Tibial nerve (tissue), 4 donors: ENCODE measurements at regions not wholly inside any gene's neighbourhood (a gene's known extent, or its start where the extent isn't known, plus 50 kb on each side); places are given as distances from the start of the nearest gene placed in this dataset.
"Not testable (repeated sequence)": the region's sequence is repeated elsewhere in the genome, so short reads cannot be mapped to it uniquely, and the experiment has no call there.

Experiments used
- CTCF ChIP-seq, 5 experiments: fragments of 200-600 bp in 3 of 5; fragments of 450-650 bp in 2 of 5; sonication (generic) in 3 of 5; IDR thresholded peaks; one replicate each; pipeline ENCODE4 v1.5.1; 2016 to 2019; ENCODE audit warnings: antibody characterized with exemption in 5 of 5, mild to moderate bottlenecking in 3 of 5, moderate library complexity in 2 of 5
- EP300 ChIP-seq, 2 donors: sonication (generic); formaldehyde crosslinking; IDR thresholded peaks; one replicate each; pipeline ENCODE4 v1.6.1; 2017; ENCODE audit warnings: antibody characterized with exemption in 2 of 2, mild to moderate bottlenecking in 1 of 2
- POLR2A ChIP-seq, 2 donors: fragments of 450-650 bp; IDR thresholded peaks; one replicate each; pipeline ENCODE4 v1.6.1; 2017; ENCODE audit warnings: antibody characterized with exemption in 2 of 2, mild to moderate bottlenecking in 2 of 2, moderate library complexity in 2 of 2

GRCh38 chr4:22635182-22635549 is 57.6 kb upstream of the GBA3 start:
- not testable (repeated sequence) for TF ChIP-seq CTCF, POLR2A, EP300 (IDR thresholded peaks at IDR 0.05)
